ENCODE measurements at regions not wholly inside any gene's neighbourhood (a gene's known extent, or its start where the extent isn't known, plus 50 kb on each side); places are given as distances from the start of the nearest gene placed in this dataset.

DNA sequence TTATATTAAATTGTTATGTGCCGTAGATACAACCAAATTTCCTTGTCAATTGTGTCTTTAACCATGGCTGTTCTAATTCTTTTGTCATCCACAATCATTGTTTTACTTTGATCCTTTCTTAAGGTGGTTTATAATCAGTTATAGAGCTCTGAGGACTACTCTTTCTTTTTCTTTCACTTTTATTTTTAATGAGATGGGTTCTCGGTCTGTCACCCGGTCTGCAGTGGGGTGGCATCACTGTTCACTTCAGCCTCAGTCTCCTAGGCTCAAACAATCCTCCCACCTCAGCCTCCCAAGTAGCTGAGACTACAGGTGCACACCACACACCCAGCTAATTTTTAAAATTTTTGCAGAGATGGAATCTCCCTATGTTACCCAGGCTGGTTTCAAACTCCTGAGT is 74.2 kb downstream of the ANXA2R start:
- TF ChIP-seq, protein P1, sequence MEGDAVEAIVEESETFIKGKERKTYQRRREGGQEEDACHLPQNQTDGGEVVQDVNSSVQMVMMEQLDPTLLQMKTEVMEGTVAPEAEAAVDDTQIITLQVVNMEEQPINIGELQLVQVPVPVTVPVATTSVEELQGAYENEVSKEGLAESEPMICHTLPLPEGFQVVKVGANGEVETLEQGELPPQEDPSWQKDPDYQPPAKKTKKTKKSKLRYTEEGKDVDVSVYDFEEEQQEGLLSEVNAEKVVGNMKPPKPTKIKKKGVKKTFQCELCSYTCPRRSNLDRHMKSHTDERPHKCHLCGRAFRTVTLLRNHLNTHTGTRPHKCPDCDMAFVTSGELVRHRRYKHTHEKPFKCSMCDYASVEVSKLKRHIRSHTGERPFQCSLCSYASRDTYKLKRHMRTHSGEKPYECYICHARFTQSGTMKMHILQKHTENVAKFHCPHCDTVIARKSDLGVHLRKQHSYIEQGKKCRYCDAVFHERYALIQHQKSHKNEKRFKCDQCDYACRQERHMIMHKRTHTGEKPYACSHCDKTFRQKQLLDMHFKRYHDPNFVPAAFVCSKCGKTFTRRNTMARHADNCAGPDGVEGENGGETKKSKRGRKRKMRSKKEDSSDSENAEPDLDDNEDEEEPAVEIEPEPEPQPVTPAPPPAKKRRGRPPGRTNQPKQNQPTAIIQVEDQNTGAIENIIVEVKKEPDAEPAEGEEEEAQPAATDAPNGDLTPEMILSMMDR (IDR thresholded peaks at IDR 0.05): no peak
- TF ChIP-seq EP300 (IDR thresholded peaks at IDR 0.05) (no peak), POLR2A (IDR thresholded peaks at IDR 0.05) (no peak)
